ENCODE measurements at regions not wholly inside any gene's neighbourhood (a gene's known extent, or its start where the extent isn't known, plus 50 kb on each side); places are given as distances from the start of the nearest gene placed in this dataset.
A peak's percentile ranks its signal among the peaks of the same experiment; 100 is the strongest.

DNA sequence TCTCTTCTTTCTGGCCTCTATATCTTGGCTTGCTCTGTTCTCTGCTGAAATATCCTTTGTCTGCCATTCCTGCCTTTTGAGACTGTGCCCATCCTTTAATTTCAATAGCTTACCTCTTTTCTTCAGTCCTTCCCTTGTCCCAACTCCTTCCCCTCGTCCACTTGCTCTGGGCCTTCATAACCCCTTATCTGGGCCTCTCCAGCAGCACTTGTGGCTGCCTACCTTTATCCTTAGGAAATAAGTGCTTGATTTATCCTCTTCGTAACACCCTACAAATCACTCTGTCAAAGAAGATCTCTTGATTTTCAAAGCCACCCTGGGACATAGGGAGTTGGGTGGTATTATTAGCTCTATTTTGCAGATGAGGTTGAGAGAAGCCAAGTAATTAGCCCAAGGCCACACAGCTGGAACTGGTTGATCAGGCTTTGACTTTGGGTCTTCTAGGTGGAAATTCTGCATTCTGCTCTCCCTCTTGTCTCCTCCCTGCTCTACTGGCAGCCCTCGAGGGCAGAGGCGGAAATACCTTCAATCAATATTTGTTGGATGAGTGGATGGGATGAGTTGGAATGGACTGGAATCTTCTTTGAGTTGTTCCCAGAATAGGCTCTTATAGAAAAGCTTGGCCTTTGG is 84.0 kb upstream of the TLE3 start:
- intact Hi-C loops (cut with micrococcal nuclease): no loop called here
- H3K9me3 ChIP-seq (ENCODE audit: control insufficient read depth in 1 of 2, insufficient read depth in 1 of 2, low read depth in 1 of 2, low read length in 2 of 2): no peaks in the 10 kb centered on the region
- no peak overlapping the region for H3K4me2 ChIP-seq (ENCODE audit: low read length)
- no peaks in the 10 kb centered on the region for H3K36me3 ChIP-seq (ENCODE audit: control insufficient read depth in 1 of 2, insufficient read depth in 2 of 2, low read length in 2 of 2)
- no peaks in the 10 kb centered on the region for H3K27me3 ChIP-seq (ENCODE audit: insufficient read depth, low read length)
- BruUV-seq (replicated peaks): no TSS peak
- TF ChIP-seq ZNF274 (IDR thresholded peaks at IDR 0.05; ENCODE audit: low read depth, low read length): no peak
- no peak for TF ChIP-seq FOSL1 (IDR thresholded peaks at IDR 0.05; ENCODE audit: low read depth)
- TF ChIP-seq POLR2AphosphoS5 (IDR thresholded peaks at IDR 0.05; ENCODE audit: low read depth, low read length): no peak
- TF ChIP-seq ELF1 (IDR thresholded peaks at IDR 0.05; ENCODE audit: borderline replicate concordance, low read depth): no peak
- TF ChIP-seq EZH2 (IDR thresholded peaks at IDR 0.05): no peak
- no peak for TF ChIP-seq SRF (IDR thresholded peaks at IDR 0.05; ENCODE audit: low read depth)
- TF ChIP-seq TCF7L2 (IDR thresholded peaks at IDR 0.05; ENCODE audit: borderline replicate concordance, extremely low read depth, insufficient read depth, insufficient read length): no peak
- TF ChIP-seq POLR2A (IDR thresholded peaks at IDR 0.05; ENCODE audit: borderline replicate concordance, extremely low read depth, insufficient read depth, insufficient read length): no peak
- TF ChIP-seq CEBPB (IDR thresholded peaks at IDR 0.05; ENCODE audit: low read depth): no peak
- TF ChIP-seq MAX (IDR thresholded peaks at IDR 0.05): no peak
- TF ChIP-seq CBX3 (IDR thresholded peaks at IDR 0.05; ENCODE audit: low read depth): no peak
- TF ChIP-seq CTCF (IDR thresholded peaks at IDR 0.05 in 2 of 3, conservative IDR thresholded peaks at IDR 0.05 in 1 of 3; ENCODE audit: borderline replicate concordance in 1 of 3, insufficient read depth in 1 of 3, low read depth in 2 of 3, low read length in 2 of 3): no peak
- no peak for TF ChIP-seq ZBTB33 (IDR thresholded peaks at IDR 0.05; ENCODE audit: extremely low read depth, insufficient replicate concordance, low read length)
- TF ChIP-seq ZFX (IDR thresholded peaks at IDR 0.05): no peak
- no peak for TF ChIP-seq RAD21 (IDR thresholded peaks at IDR 0.05; ENCODE audit: low read depth)
- no peak for TF ChIP-seq SIN3A (IDR thresholded peaks at IDR 0.05; ENCODE audit: low read depth)
- TF ChIP-seq, protein P1, sequence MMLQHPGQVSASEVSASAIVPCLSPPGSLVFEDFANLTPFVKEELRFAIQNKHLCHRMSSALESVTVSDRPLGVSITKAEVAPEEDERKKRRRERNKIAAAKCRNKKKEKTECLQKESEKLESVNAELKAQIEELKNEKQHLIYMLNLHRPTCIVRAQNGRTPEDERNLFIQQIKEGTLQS (IDR thresholded peaks at IDR 0.05): no peak
- H2AFZ ChIP-seq (ENCODE audit: low read depth, low read length, poor library complexity, severe bottlenecking): no peak overlapping the region
- no peak overlapping the region for H3K27ac ChIP-seq (ENCODE audit: low read depth, low read length)
- H4K20me1 ChIP-seq (ENCODE audit: insufficient read depth): no peaks in the 10 kb centered on the region
- H3K4me1 ChIP-seq (ENCODE audit: control insufficient read depth in 1 of 2, insufficient read depth in 2 of 2, low read length in 2 of 2): peaks cover 4 to 10% of the 10 kb centered on the region in 2 experiments; a peak in 2 of 4 replicates
- H3K9me2 ChIP-seq (ENCODE audit: insufficient read depth): no peaks in the 10 kb centered on the region
- CTCF ChIA-PET: no interaction called here
- RAD21 ChIA-PET (ENCODE audit: low non-redundant PET in 1 of 2, low total read pairs in 2 of 2, uncharacterized antibody in 2 of 2, unreplicated experiment in 2 of 2): no interaction called here
- POLR2A ChIA-PET: no interaction called here
- ATAC-seq: 0 out of 2 replicates have a peak, but pooled peaks have one; percentile 8
- H3K4me3 ChIP-seq (replicated peaks in 1 of 2; ENCODE audit: low read depth in 1 of 2, low read length in 2 of 2): no peak overlapping the region
- DNase-seq (ENCODE audit: low read depth, low spot score): no peak
- H3K79me2 ChIP-seq (ENCODE audit: insufficient read depth, low read length): no peaks in the 10 kb centered on the region
- no peak overlapping the region for H3K9ac ChIP-seq (ENCODE audit: low read length)
